Endodermal cell (in vitro differentiated cells): ENCODE measurements at regions not wholly inside any gene's neighbourhood (a gene's known extent, or its start where the extent isn't known, plus 50 kb on each side); places are given as distances from the start of the nearest gene placed in this dataset.

ENCODE experiments used
- DNase-seq: peaks from one replicate; pipeline ENCODE4 v3.0.0-alpha.2; 2017
- H3K27ac ChIP-seq: 2 replicates; pipeline ENCODE4 v1.5.1; 2013; ENCODE audit warnings: mild to moderate bottlenecking, low read depth, low read length, moderate library complexity
- H3K27me3 ChIP-seq: 2 replicates; pipeline ENCODE4 v1.6.1; 2013; ENCODE audit warnings: mild to moderate bottlenecking, low read length, moderate library complexity; ENCODE audit not compliant: insufficient read depth, control insufficient read depth, poor library complexity, severe bottlenecking
- H3K36me3 ChIP-seq: 2 replicates; pipeline ENCODE4 v1.7.0; 2013; ENCODE audit warnings: mild to moderate bottlenecking, low read length, moderate library complexity; ENCODE audit not compliant: control insufficient read depth, insufficient read depth
- H3K4me1 ChIP-seq: one replicate; pipeline ENCODE4 v1.7.0; 2013; ENCODE audit warnings: low read length; ENCODE audit not compliant: control insufficient read depth, insufficient read depth
- H3K4me3 ChIP-seq: 2 replicates; pipeline ENCODE4 v1.5.1; 2013; ENCODE audit warnings: mild to moderate bottlenecking, low read length, moderate library complexity
- H3K9ac ChIP-seq: 2 replicates; pipeline ENCODE4 v1.6.1; 2013; ENCODE audit warnings: mild to moderate bottlenecking, low read length, moderate library complexity; ENCODE audit not compliant: poor library complexity, severe bottlenecking; ENCODE audit errors: extremely low read depth
- H3K9me3 ChIP-seq: 2 replicates; pipeline ENCODE4 v1.6.1; 2013; ENCODE audit warnings: mild to moderate bottlenecking, low read length, moderate library complexity; ENCODE audit not compliant: control insufficient read depth
- H3K27ac Mint-ChIP-seq: 2 replicates; pipeline ENCODE4 v1.8.0; 2020; ENCODE audit warnings: mixed read lengths
- H3K27me3 Mint-ChIP-seq: 2 replicates; pipeline ENCODE4 v1.8.0; 2021; ENCODE audit warnings: mild to moderate bottlenecking, mixed read lengths; ENCODE audit not compliant: insufficient read depth
- H3K36me3 Mint-ChIP-seq: 2 replicates; pipeline ENCODE4 v1.8.0; 2020; ENCODE audit warnings: low read depth, mixed read lengths
- H3K4me1 Mint-ChIP-seq: 2 replicates; pipeline ENCODE4 v1.8.0; 2020; ENCODE audit warnings: mixed read lengths
- H3K4me3 Mint-ChIP-seq: 2 replicates; pipeline ENCODE4 v1.8.0; 2020; ENCODE audit warnings: mild to moderate bottlenecking, moderate library complexity, mixed read lengths
- H3K9me3 Mint-ChIP-seq: 2 replicates; pipeline ENCODE4 v1.8.0; 2020; ENCODE audit warnings: mild to moderate bottlenecking, mixed read lengths
- CTCF ChIP-seq: fragments of 200-600 bp; sonication (generic); conservative IDR thresholded peaks from 2 replicates; pipeline ENCODE4 v1.5.0; 2021; ENCODE audit warnings: antibody characterized with exemption, mild to moderate bottlenecking
- WGBS, 2 experiments: methylation state at CpG; one replicate each; pipeline versions ENCODE4 v1.1.5 to v1.1.7; 2013; ENCODE audit warnings: missing lambda C conversion rate in 2 of 2, mixed read lengths in 1 of 2; ENCODE audit not compliant: insufficient coverage in 1 of 2, insufficient read length in 1 of 2; 5-methylcytosine and 5-hydroxymethylcytosine counted together

- TF ChIP-seq CTCF: no peak
- peak overlapping the region; percentile 38 for H3K27ac Mint-ChIP-seq
- peaks cover 20% of the 10 kb centered on the region for H3K4me1 Mint-ChIP-seq
- no peaks in the 10 kb centered on the region for H3K36me3 ChIP-seq
- peak overlapping the region; percentile 53 for H3K27ac ChIP-seq
- peaks cover 4% of the 10 kb centered on the region for H3K27me3 Mint-ChIP-seq
- no peaks in the 10 kb centered on the region for H3K36me3 Mint-ChIP-seq
- no peaks in the 10 kb centered on the region for H3K27me3 ChIP-seq
- no peak overlapping the region for H3K4me3 Mint-ChIP-seq
- H3K4me1 ChIP-seq: no peaks in the 10 kb centered on the region
- H3K9me3 Mint-ChIP-seq: no peaks in the 10 kb centered on the region
- no peaks in the 10 kb centered on the region for H3K9me3 ChIP-seq
- WGBS, 2 experiments: 62 to 75% methylated on average over 6 to 10 of the region's 10 CpGs
- no peak overlapping the region for H3K9ac ChIP-seq
- no peak overlapping the region for H3K4me3 ChIP-seq
- DNase-seq: peak; percentile 60
These were observed 116.5 kb upstream of the SLC45A1 start for GRCh38 chr1:8201331-8201861.

- H3K27me3 Mint-ChIP-seq: peaks cover 4% of the 10 kb centered on the region
- peaks cover 20% of the 10 kb centered on the region for H3K4me1 Mint-ChIP-seq
- 94 to 96% methylated on average over 16 to 18 of the region's 18 CpGs for WGBS, 2 experiments
These were observed 117.4 kb upstream of the SLC45A1 start for GRCh38 chr1:8200317-8201115.

GRCh38 chr1:8198522-8198921 lies 119.4 kb upstream of the SLC45A1 start:
- H3K27ac ChIP-seq: no peak overlapping the region
- Mint-ChIP-seq H3K4me3 (no peak overlapping the region), H3K9me3 (no peaks in the 10 kb centered on the region), H3K27ac (no peak overlapping the region), H3K4me1 (peaks cover 27% of the 10 kb centered on the region), H3K27me3 (peaks cover under 1% of the 10 kb centered on the region), H3K36me3 (no peaks in the 10 kb centered on the region)
- H3K36me3 ChIP-seq: no peaks in the 10 kb centered on the region
- H3K4me3 ChIP-seq: no peak overlapping the region
- no peak for DNase-seq
- no peak for TF ChIP-seq CTCF
- 89 to 92% methylated on average over 6 of the region's 6 CpGs for WGBS, 2 experiments
- no peak overlapping the region for H3K9ac ChIP-seq
- no peaks in the 10 kb centered on the region for H3K9me3 ChIP-seq
- H3K27me3 ChIP-seq: no peaks in the 10 kb centered on the region
- no peaks in the 10 kb centered on the region for H3K4me1 ChIP-seq

More at GRCh38 chr1:8200317-8201115, 117.4 kb upstream of the SLC45A1 start:
- Mint-ChIP-seq H3K27ac (no peak overlapping the region), H3K4me3 (no peak overlapping the region), H3K36me3 (no peaks in the 10 kb centered on the region), H3K9me3 (no peaks in the 10 kb centered on the region)
- no peak for DNase-seq
- Histone ChIP-seq H3K36me3 (no peaks in the 10 kb centered on the region), H3K9ac (no peak overlapping the region), H3K4me3 (no peak overlapping the region), H3K27ac (no peak overlapping the region), H3K27me3 (no peaks in the 10 kb centered on the region), H3K9me3 (no peaks in the 10 kb centered on the region), H3K4me1 (no peaks in the 10 kb centered on the region)
- TF ChIP-seq CTCF: no peak
